Dedifferentiated amniotic fluid mesenchymal stem cell (primary cell): ENCODE measurements at regions not wholly inside any gene's neighbourhood (a gene's known extent, or its start where the extent isn't known, plus 50 kb on each side); places are given as distances from the start of the nearest gene placed in this dataset.

Source experiments
- DNase-seq: peaks from one replicate; pipeline ENCODE4 v3.0.0-alpha.2; 2016; ENCODE audit errors: extremely low spot score

DNA sequence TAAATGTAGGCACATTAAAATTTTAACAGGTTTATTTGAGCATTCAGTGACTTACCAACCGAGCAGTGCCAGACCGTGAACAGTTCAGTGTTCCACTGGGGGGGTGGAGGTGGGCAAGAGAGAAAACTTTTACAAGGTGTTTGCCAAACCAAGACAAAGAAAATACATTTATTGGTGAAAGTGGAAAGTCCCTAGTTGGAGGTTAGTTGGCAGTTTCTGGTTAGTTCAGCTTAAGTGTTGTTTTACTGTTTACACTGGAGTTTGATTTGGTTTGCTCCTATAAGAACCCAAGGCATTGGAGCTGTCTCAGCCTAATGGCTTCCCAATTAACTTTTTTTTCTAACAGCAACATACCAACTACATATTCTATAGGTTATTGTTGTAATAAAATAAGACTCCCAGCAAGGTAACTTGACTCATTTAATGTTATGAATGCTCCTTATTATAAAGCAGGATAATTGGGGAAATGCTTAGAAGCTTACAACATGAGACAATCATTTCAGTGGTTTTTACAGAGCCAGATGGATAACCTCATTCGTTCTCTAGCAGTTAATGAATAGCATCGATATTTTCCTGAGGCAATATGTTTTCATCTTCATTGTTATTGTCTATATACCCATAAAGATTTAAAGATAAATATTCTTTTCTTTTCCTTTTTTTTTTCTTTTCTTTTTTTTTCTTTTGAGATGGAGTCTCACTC, 115.8 kb downstream of the ETNK1 start:
- no peak for DNase-seq

GRCh38 chr12:22743700-22744099, 118.7 kb downstream of the ETNK1 start:
- no peak for DNase-seq

DNA sequence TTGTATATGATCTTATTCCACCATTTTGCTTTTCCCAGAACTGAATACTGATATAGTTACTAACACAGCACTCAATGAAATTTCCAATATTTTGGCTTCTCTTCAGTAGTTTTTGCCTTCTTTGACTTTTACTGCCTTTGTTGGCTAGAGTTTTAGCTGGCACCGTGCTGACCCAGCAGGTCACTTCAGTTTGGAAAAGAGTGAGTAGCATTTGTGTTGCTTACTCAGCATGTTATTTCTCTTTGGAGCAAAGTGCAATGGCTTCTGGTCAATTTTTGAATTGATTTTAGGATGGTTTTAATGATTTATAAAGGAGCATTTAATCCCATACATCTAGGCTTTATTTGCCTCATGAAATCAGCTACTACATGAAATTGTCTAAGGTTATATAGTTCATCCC, 119.2 kb downstream of the ETNK1 start:
- DNase-seq, result no peak

- no peak for DNase-seq
These were observed 121.7 kb downstream of the ETNK1 start for GRCh38 chr12:22746720-22747119.

- DNase-seq, result no peak
These were observed 130.7 kb downstream of the ETNK1 start for GRCh38 chr12:22755629-22756028.

- DNase-seq, result no peak
These were observed 135.1 kb downstream of the ETNK1 start for GRCh38 chr12:22759769-22760674.

- no peak for DNase-seq
These were observed 140.6 kb downstream of the ETNK1 start for GRCh38 chr12:22765421-22766130.

DNA sequence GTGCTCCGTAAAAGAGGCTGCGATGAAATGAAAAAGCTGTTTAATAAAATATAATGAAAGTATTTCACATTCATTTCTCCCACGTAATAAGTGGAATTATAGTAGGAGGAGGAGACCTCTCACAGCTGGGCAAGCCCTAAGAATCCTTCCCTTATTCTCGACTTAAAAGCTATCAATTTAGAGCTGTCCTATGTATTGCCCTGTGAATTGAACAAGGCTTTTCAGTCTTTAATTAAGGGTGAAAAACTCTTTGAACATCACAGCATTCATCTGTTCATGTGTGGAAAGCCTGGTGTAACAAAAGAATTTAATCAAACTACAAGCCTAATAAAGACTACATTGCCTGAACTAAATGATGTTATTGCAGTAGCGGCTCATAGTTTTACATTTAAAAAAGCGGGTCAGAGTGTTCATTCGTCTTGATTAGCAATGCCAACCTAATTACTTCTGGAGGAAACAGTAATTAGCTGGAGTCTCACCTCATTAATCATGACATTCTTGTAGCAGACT, 142.0 kb downstream of the ETNK1 start:
- DNase-seq, result no peak

DNA sequence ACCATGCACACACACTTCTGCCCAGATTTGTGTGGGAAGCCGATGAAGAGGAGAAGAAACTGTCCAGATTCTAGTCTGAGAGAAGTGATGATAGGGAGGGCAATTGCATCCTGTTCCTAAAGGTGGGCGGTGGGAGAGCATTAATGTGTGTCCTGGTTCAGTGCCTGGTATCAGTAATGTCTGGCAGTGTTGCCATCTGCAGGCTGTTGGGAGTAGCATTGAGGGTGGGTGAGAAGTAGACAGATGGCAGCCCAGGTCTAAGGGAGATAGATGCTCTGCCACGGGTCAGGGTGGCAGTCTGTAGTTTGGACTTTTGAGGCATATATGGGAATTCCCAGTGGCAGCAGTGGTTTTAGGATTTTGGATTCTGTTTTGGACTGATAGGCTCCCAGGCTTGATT, 156.4 kb downstream of the ETNK1 start:
- DNase-seq, result no peak

DNA sequence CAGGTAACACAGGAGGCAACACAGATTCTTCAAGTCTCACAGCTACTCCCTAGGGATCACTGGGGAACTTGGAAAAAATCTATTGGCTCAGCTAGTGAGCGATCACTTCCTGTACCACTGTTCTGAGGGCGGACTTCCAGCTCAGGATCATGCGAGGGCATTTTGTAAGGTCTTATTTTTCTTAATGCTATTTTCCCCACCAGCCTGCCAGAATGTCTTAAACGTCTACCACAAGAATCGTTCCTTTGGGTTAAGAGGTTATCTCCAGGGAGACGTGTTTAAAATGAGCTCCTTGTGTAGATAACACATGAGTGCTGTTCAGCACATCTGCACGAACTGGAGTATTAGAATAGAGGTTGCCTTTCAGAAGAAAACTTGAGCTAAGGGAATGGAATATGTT, 162.6 kb downstream of the ETNK1 start:
- no peak for DNase-seq

DNA sequence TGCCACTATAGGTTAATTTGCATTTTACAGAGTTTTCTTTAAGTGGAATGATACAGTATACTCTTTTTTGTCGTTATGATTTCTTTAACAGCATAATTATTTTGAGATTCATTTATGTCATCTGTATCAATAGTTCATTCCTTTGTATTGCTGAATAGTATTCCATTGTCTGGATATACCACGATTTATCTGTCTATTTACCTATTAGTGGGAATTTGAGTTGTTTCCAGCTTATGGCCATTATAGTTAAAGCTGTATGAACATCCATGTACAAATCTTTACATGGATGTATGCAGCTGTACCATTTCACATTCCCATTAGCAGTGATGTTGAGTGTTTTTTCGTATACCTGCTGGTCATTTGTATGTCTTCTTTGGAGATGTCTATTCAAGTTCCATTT, 163.9 kb downstream of the ETNK1 start:
- no peak for DNase-seq

- DNase-seq, result no peak
These were observed 167.2 kb downstream of the ETNK1 start for GRCh38 chr12:22792138-22792537.

GRCh38 chr12:22794017-22794416, 169.0 kb downstream of the ETNK1 start:
- DNase-seq, result no peak

GRCh38 chr12:22796941-22797630, 172.1 kb downstream of the ETNK1 start:
- no peak for DNase-seq

DNA sequence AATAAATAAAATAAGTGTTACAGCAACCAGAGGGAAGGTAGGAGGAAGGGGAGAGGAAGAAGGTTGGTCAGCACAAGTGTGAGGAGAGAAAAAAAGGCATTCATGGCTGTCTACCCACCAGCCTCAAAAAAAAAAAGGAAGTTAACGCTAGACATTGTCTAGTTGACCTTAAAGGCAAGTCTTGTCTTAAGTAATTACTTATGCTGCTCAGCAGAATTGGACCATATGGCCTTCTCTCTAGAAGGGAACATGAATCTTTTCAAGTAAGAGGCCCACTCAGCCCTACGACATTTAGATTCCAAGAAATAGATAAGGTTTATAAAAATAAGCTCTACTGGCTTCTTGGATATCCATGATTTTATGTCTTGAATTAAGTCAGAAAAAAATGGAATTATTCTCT, 172.7 kb downstream of the ETNK1 start:
- no peak for DNase-seq

- no peak for DNase-seq
These were observed 173.1 kb downstream of the ETNK1 start for GRCh38 chr12:22798116-22798515.

- DNase-seq, result no peak
These were observed 174.5 kb downstream of the ETNK1 start for GRCh38 chr12:22799503-22799902.

- no peak for DNase-seq
These were observed 175.4 kb downstream of the ETNK1 start for GRCh38 chr12:22800332-22800731.

DNA sequence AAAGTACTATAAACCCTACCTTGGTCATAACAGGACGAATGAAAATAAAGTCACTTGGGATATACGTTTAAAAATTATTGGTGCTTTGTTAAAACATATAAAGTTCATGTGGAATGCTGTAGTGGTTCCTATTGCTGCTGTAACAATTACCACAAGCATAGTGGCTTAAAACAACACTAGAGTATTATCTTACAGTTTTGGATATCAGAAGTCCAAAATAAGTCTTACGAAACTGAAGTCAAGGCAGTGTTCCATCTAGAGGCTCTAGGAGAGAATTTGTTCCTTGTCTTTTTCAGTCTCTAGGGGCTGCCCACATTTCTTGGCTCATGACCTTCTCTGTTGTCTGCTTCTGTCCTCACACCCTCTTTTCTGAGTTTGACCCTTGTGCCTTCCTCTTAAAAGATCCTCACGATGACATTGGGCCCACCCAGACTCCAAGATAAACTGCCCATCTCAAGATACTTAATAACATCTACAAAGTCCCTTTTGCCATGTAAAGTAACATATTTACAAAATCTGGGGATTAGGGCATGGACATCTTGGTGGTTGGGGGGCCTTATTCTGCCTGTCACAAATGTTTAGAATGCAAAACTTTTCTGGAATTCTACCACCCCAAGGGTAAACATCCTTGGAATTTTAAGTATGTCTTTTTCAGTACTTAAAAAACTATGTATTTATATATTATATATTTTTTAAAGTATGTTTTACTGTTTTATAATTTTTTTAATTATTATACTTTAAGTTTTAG, 178.1 kb downstream of the ETNK1 start:
- no peak for DNase-seq

DNA sequence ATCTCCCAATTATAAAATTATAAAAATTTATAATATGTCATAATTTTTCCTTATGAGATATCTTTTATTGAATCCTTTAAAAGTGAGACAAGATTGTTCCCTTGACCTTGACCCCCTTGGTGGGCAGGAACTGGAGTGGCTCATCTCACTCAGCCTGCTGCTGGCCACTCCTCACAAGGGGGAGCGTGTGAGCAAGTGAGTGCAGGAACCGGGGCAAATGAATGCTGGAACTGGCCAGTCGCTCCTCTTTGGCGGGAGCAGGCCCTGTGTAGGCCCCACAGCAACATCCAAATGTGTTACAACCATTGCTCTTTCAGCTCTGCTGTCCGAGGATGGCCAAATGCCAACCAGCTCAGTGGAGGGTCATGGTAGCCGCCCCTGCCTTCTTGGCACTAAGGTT, 178.8 kb downstream of the ETNK1 start:
- DNase-seq, result no peak

DNA sequence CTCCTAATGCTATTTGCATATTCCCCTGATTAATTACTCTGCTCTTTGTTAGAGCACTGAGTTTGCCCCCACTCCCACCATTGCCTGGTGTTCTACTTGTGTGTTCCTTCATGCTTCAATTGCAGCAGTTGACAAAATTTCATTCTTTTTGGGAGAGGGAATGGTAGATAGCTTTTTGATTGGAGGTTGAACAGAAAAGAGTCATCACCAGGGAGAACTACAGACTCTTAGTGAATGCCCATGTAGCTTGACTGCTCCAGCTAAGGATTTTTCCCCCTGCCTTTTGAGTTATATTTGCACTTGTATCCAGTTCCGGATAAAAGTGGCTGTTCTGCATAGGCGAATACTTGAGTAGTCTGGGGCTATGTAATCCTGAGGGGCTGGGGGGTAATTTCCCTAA, 183.9 kb downstream of the ETNK1 start:
- no peak for DNase-seq
